Uterus (tissue), 2 donors: ENCODE measurements at regions not wholly inside any gene's neighbourhood (a gene's known extent, or its start where the extent isn't known, plus 50 kb on each side); places are given as distances from the start of the nearest gene placed in this dataset.

Source experiments
- CTCF ChIP-seq, 4 experiments: fragments of 200-600 bp in 2 of 4; fragments of 450-650 bp in 2 of 4; sonication (generic) in 2 of 4; IDR thresholded peaks; one replicate each; pipeline ENCODE4 v1.5.1; 2016 to 2019; ENCODE audit warnings: antibody characterized with exemption in 4 of 4, mild to moderate bottlenecking in 2 of 4, moderate library complexity in 1 of 4
- POLR2A ChIP-seq, 2 donors: fragments of 450-650 bp; IDR thresholded peaks; one replicate each; pipeline ENCODE4 v1.6.1; 2016; ENCODE audit warnings: antibody characterized with exemption in 2 of 2, mild to moderate bottlenecking in 1 of 2, moderate library complexity in 1 of 2

DNA sequence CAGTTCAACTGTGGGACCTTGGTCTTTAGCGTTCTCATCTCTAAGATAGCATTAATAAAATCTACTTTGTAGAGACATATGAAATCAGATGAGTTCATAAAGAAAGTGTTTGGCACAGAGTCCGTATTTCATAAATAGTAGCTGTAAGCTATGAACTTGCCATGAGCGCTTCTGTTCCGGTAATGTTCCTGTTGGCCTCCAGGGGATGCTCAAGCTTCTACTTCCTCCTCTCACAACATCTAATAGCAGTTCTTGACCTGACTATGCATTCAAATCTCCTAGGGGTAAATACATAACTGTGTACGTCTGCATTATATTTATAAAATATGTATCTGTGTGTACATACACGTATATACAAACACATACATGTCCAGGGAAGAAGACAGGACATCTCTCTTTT is 288.2 kb upstream of the TMPO start:
- peak in 1 of 4 experiments; percentile 25 for TF ChIP-seq CTCF (IDR thresholded peaks at IDR 0.05)
- no peak for TF ChIP-seq POLR2A (IDR thresholded peaks at IDR 0.05)
